Psoas muscle (tissue), 7 donors: ENCODE measurements at regions not wholly inside any gene's neighbourhood (a gene's known extent, or its start where the extent isn't known, plus 50 kb on each side); places are given as distances from the start of the nearest gene placed in this dataset.

Source experiments
- ATAC-seq, 4 donors: fragments of 200-7000 bp; cut with Tn5 transposase; one replicate each; pipeline ENCODE4 v1.9.1; 2020; ENCODE audit warnings: moderate library complexity in 3 of 4, mild to moderate bottlenecking in 2 of 4
- DNase-seq, 2 donors: peaks; one replicate each; pipeline ENCODE4 v3.0.0-alpha.2; 2020
- H3K27ac ChIP-seq: fragments of 200-600 bp; one replicate; pipeline ENCODE4 v1.8.0; 2022
- H3K27me3 ChIP-seq, 3 donors: fragments of 200-600 bp in 1 of 3; one replicate each; pipeline versions ENCODE4 v1.6.1 to v1.8.0; 2013 to 2022; ENCODE audit warnings: low read length in 2 of 3, mild to moderate bottlenecking in 2 of 3, moderate library complexity in 1 of 3; ENCODE audit not compliant: insufficient read depth in 3 of 3
- H3K36me3 ChIP-seq, 2 donors: fragments of 200-600 bp in 1 of 2; one replicate each; pipeline versions ENCODE4 v1.6.1 to v1.8.0; 2013 to 2022; ENCODE audit warnings: low read depth in 1 of 2, mild to moderate bottlenecking in 1 of 2, moderate library complexity in 1 of 2; ENCODE audit not compliant: insufficient read depth in 1 of 2
- H3K4me1 ChIP-seq: fragments of 200-600 bp; one replicate; pipeline ENCODE4 v1.8.0; 2022
- H3K4me3 ChIP-seq: fragments of 200-600 bp; one replicate; pipeline ENCODE4 v1.8.0; 2022; ENCODE audit warnings: mild to moderate bottlenecking
- H3K9me3 ChIP-seq: fragments of 200-600 bp; one replicate; pipeline ENCODE4 v1.8.0; 2022
- CTCF ChIP-seq: fragments of 200-600 bp; IDR thresholded peaks from one replicate; pipeline ENCODE4 v1.8.0; 2022; ENCODE audit warnings: antibody characterized with exemption
- WGBS, 3 donors: extraction: QIAGEN DNeasy Blood & Tissue Kit; methylation state at CpG; one replicate each; pipeline versions ENCODE4 v1.1.6 to v1.1.7; 2013; 5-methylcytosine and 5-hydroxymethylcytosine counted together
- intact Hi-C, 2 donors: fragments of 100-400 bp; cut with DNase I; formaldehyde crosslinking; loops; one replicate each; pipeline versions ENCODE4 v1.11.0 to v1.14.2; 2022
- donor health status: healthy with polysubstance abuse.
- donor health status: DM: no; HTN: no; CAD: no; lungs with moderate emphysema.
- donor health status: Bipolar disorder and iron deficiency.
- donor health status: healthy.
- donor health status: DM: yes; HTN: yes; CAD: no.
- donor health status: DM: no; HTN: no; CAD: no.
- donor health status: DM: yes; HTN: yes; CAD: no.

- DNase-seq (no peak), ATAC-seq (no peak)
- no peak overlapping the region for H3K4me3 ChIP-seq
- TF ChIP-seq CTCF = no peak
- H3K4me1 ChIP-seq = no peaks in the 10 kb centered on the region
- H3K27ac ChIP-seq = no peak overlapping the region
- no peaks in the 10 kb centered on the region for H3K27me3 ChIP-seq
- no peaks in the 10 kb centered on the region for H3K36me3 ChIP-seq
- intact Hi-C loops = no loop called here
- H3K9me3 ChIP-seq = no peaks in the 10 kb centered on the region
- WGBS, 3 donors = 49 to 64% (median 51%) methylated on average over 2 of the region's 2 CpGs
These were observed 162.1 kb upstream of the SOX5 start for GRCh38 chr12:24111616-24112015.

- intact Hi-C loops = no loop called here
- 83 to 94% (median 90%) methylated on average over 1 of the region's 1 CpG for WGBS, 3 donors
- H3K27ac ChIP-seq = no peak overlapping the region
- H3K4me3 ChIP-seq = no peak overlapping the region
- DNase-seq (no peak), ATAC-seq (no peak)
- H3K27me3 ChIP-seq = no peaks in the 10 kb centered on the region
- no peaks in the 10 kb centered on the region for H3K9me3 ChIP-seq
- H3K36me3 ChIP-seq = no peaks in the 10 kb centered on the region
- H3K4me1 ChIP-seq = no peaks in the 10 kb centered on the region
- no peak for TF ChIP-seq CTCF
These were observed 161.6 kb upstream of the SOX5 start for GRCh38 chr12:24111086-24111485.

- H3K4me3 ChIP-seq = no peak overlapping the region
- intact Hi-C loops = no loop called here
- H3K4me1 ChIP-seq = no peaks in the 10 kb centered on the region
- no peaks in the 10 kb centered on the region for H3K27me3 ChIP-seq
- WGBS, 3 donors = 53 to 60% (median 54%) methylated on average over 3 of the region's 3 CpGs
- TF ChIP-seq CTCF = no peak
- H3K36me3 ChIP-seq = no peaks in the 10 kb centered on the region
- no peak overlapping the region for H3K27ac ChIP-seq
- ATAC-seq (no peak), DNase-seq (no peak)
- no peaks in the 10 kb centered on the region for H3K9me3 ChIP-seq
These were observed 160.0 kb upstream of the SOX5 start for GRCh38 chr12:24109381-24110039.

- intact Hi-C loops = no loop called here
- no peaks in the 10 kb centered on the region for H3K36me3 ChIP-seq
- H3K4me1 ChIP-seq = no peaks in the 10 kb centered on the region
- H3K27ac ChIP-seq = no peak overlapping the region
- H3K27me3 ChIP-seq = peaks cover 0 to 2% (median 0%) of the 10 kb centered on the region in 3 donors
- ATAC-seq = no peak
- no peaks in the 10 kb centered on the region for H3K9me3 ChIP-seq
- 37 to 48% (median 40%) methylated on average over 3 of the region's 3 CpGs for WGBS, 3 donors
- no peak for DNase-seq
- TF ChIP-seq CTCF = no peak
- no peak overlapping the region for H3K4me3 ChIP-seq
These were observed 153.2 kb upstream of the SOX5 start for GRCh38 chr12:24102676-24103075.

- no peak for ATAC-seq
- Histone ChIP-seq H3K9me3 (no peaks in the 10 kb centered on the region), H3K36me3 (no peaks in the 10 kb centered on the region), H3K27ac (no peak overlapping the region), H3K27me3 (peaks cover 0 to 2% (median 0%) of the 10 kb centered on the region in 3 donors), H3K4me3 (no peak overlapping the region), H3K4me1 (no peaks in the 10 kb centered on the region)
- DNase-seq = no peak
- 38 to 41% (median 39%) methylated on average over 1 of the region's 1 CpG for WGBS, 3 donors
- TF ChIP-seq CTCF = no peak
- intact Hi-C loops = no loop called here
These were observed 150.1 kb upstream of the SOX5 start for GRCh38 chr12:24099576-24099975.
